ENCODE measurements at regions not wholly inside any gene's neighbourhood (a gene's known extent, or its start where the extent isn't known, plus 50 kb on each side); places are given as distances from the start of the nearest gene placed in this dataset.

- BruUV-seq (replicated peaks) = no TSS peak
- no peak overlapping the region for H3K23ac ChIP-seq (ENCODE audit: low read depth, low read length)
- no peaks in the 10 kb centered on the region for H3K79me1 ChIP-seq (ENCODE audit: low read depth in 1 of 2, low read length in 2 of 2)
- ATAC-seq (ENCODE audit: low read depth) (no peak), DNase-seq (no peak)
- H3K14ac ChIP-seq (replicated peaks; ENCODE audit: low read depth, low read length) = no peak overlapping the region
- ChIA-PET POLR2A (ENCODE audit: unreplicated experiment) (no interaction called here), CTCF (no interaction called here)
- no peaks in the 10 kb centered on the region for H3K9me3 ChIP-seq (ENCODE audit: control insufficient read depth, insufficient read depth, low read length)
- intact Hi-C loops (cut with micrococcal nuclease) (no loop called here), dilution Hi-C loops (cut with HindIII; ENCODE audit: low sequenced_read_pairs, unreplicated experiment) (no loop called here), in situ Hi-C loops (cut with MboI; ENCODE audit: low sequenced_read_pairs) (no loop called here)
- H4K8ac ChIP-seq (ENCODE audit: low read depth in 2 of 2, low read length in 2 of 2) = no peak overlapping the region
- no peak overlapping the region for H2AK5ac ChIP-seq (ENCODE audit: low read depth, low read length)
- H3K4me3 ChIP-seq (ENCODE audit: insufficient read depth, low read depth, low read length) = no peak overlapping the region
- no peak overlapping the region for H2AFZ ChIP-seq (replicated peaks; ENCODE audit: low read length, poor library complexity)
- H3K27ac ChIP-seq (ENCODE audit: insufficient read depth, low read length) = no peak overlapping the region
- H2BK5ac ChIP-seq (ENCODE audit: low read depth, low read length, poor library complexity, severe bottlenecking) = no peak overlapping the region
- H3K4me2 ChIP-seq (ENCODE audit: low read depth, low read length) = no peak overlapping the region
- H3K36me3 ChIP-seq (ENCODE audit: control insufficient read depth, insufficient read depth, low read length) = no peaks in the 10 kb centered on the region
- WGBS, 2 experiments (ENCODE audit: extremely low coverage in 2 of 2, insufficient read length in 1 of 2) = no CpG with 5 or more reads among the region's 4 CpGs
- H3K18ac ChIP-seq (ENCODE audit: low read depth, low read length) = no peak overlapping the region
- H2BK15ac ChIP-seq (ENCODE audit: low read depth, low read length) = no peak overlapping the region
- no peak overlapping the region for H2BK20ac ChIP-seq (ENCODE audit: low read depth, low read length)
- H3K27me3 ChIP-seq (ENCODE audit: control insufficient read depth, insufficient read depth, low read length) = peaks cover 30% of the 10 kb centered on the region
- no peak overlapping the region for H2BK120ac ChIP-seq (ENCODE audit: low read depth, low read length)
- H3K56ac ChIP-seq (ENCODE audit: extremely low read depth, insufficient read depth, low read length) = no peak overlapping the region
- TF ChIP-seq POLR2A (IDR thresholded peaks at IDR 0.05; ENCODE audit: low read depth, low read length) (no peak), FOS (IDR thresholded peaks at IDR 0.05; ENCODE audit: low read depth, low read length) (no peak), MXI1 (IDR thresholded peaks at IDR 0.05; ENCODE audit: borderline replicate concordance, low read depth, low read length) (no peak), BHLHE40 (IDR thresholded peaks at IDR 0.05; ENCODE audit: low read depth, low read length) (no peak), USF2 (IDR thresholded peaks at IDR 0.05; ENCODE audit: low read depth, low read length) (no peak), NFE2L2 (IDR thresholded peaks at IDR 0.05; ENCODE audit: low read depth, low read length) (no peak), RCOR1 (IDR thresholded peaks at IDR 0.05; ENCODE audit: insufficient replicate concordance, low read length) (no peak), CHD1 (IDR thresholded peaks at IDR 0.05; ENCODE audit: low read depth, low read length) (no peak), MAZ (IDR thresholded peaks at IDR 0.05; ENCODE audit: borderline replicate concordance, low read depth, low read length) (no peak), CEBPB (IDR thresholded peaks at IDR 0.05; ENCODE audit: low read depth, low read length) (no peak), MAFK (IDR thresholded peaks at IDR 0.05; ENCODE audit: low read depth, low read length) (no peak), CTCF (conservative IDR thresholded peaks at IDR 0.05; ENCODE audit: low read depth, low read length) (no peak), SMC3 (IDR thresholded peaks at IDR 0.05; ENCODE audit: low read depth, low read length) (no peak), RFX5 (IDR thresholded peaks at IDR 0.05; ENCODE audit: low read depth, low read length) (no peak), RAD21 (IDR thresholded peaks at IDR 0.05; ENCODE audit: low read length) (no peak), ELK1 (IDR thresholded peaks at IDR 0.05; ENCODE audit: borderline replicate concordance, low read depth, low read length) (no peak)
- H4K5ac ChIP-seq (ENCODE audit: low read depth, low read length) = no peak overlapping the region
- H2AK9ac ChIP-seq (replicated peaks; ENCODE audit: low read depth, low read length, poor library complexity) = no peak overlapping the region
- no peak overlapping the region for H3K9ac ChIP-seq (ENCODE audit: low read depth, low read length)
- H4K20me1 ChIP-seq (ENCODE audit: insufficient read depth, low read length) = no peaks in the 10 kb centered on the region
- H3K9me1 ChIP-seq (ENCODE audit: insufficient read depth, low read length) = no peaks in the 10 kb centered on the region
- no peak overlapping the region for H3K4ac ChIP-seq (ENCODE audit: low read depth, low read length)
- no peaks in the 10 kb centered on the region for H3K4me1 ChIP-seq (ENCODE audit: control insufficient read depth, insufficient read depth, low read length)
- H4K91ac ChIP-seq (ENCODE audit: insufficient read depth, low read depth, low read length) = no peak overlapping the region
Observed at GRCh38 chr9:109555215-109555614, 57.1 kb upstream of the PTPN3 start.

Measured in IMR-90 (cell line).